ENCODE measurements at regions not wholly inside any gene's neighbourhood (a gene's known extent, or its start where the extent isn't known, plus 50 kb on each side); places are given as distances from the start of the nearest gene placed in this dataset.

DNA sequence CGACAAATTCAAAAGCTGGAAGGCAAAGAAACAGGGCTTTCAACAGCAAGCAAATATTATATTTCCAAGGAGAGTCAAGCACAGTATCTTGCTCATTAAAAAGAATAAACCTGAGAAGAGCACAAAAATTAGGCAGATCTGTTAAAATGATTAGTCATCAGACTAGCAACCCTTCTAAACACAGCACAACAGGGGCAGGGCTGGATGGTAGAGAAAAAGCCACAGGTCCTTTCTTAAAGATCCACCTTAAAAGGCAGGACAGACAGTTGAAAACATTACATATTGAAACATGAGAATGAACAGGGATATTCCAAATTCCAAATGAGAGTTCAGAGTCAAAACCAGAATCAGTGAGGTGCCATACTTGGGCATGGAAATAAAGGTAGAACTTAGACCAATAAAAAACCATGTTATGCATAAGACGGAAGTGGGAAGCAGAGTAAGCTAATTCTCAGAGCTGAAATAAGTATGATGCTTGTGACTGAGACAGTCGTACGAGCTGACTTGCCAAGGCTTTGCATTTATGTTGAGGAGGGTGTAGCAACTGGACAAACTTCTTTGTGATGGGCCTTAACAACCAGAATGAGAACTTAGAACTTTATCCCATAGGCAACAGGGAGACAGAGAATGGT lies 126.9 kb upstream of the FAM9B start:
- TF ChIP-seq, protein P1, sequence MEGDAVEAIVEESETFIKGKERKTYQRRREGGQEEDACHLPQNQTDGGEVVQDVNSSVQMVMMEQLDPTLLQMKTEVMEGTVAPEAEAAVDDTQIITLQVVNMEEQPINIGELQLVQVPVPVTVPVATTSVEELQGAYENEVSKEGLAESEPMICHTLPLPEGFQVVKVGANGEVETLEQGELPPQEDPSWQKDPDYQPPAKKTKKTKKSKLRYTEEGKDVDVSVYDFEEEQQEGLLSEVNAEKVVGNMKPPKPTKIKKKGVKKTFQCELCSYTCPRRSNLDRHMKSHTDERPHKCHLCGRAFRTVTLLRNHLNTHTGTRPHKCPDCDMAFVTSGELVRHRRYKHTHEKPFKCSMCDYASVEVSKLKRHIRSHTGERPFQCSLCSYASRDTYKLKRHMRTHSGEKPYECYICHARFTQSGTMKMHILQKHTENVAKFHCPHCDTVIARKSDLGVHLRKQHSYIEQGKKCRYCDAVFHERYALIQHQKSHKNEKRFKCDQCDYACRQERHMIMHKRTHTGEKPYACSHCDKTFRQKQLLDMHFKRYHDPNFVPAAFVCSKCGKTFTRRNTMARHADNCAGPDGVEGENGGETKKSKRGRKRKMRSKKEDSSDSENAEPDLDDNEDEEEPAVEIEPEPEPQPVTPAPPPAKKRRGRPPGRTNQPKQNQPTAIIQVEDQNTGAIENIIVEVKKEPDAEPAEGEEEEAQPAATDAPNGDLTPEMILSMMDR (IDR thresholded peaks at IDR 0.05), result no peak
- TF ChIP-seq EZH2phosphoT487 (IDR thresholded peaks at IDR 0.05), result no peak

All from neural progenitor cell (in vitro differentiated cells).